Stimulated activated CD8-positive, alpha-beta memory T cell treated with anti-CD3 and anti-CD28 coated beads, Interleukin-12 subunit alpha, Interleukin-12 subunit beta, amount 100 ng/mL, for 4 hours (primary cell): ENCODE measurements at regions not wholly inside any gene's neighbourhood (a gene's known extent, or its start where the extent isn't known, plus 50 kb on each side); places are given as distances from the start of the nearest gene placed in this dataset.

Source experiments
- DNase-seq: peaks from one replicate; pipeline ENCODE4 v3.0.0-alpha.2; 2020; ENCODE audit warnings: low read depth

DNA sequence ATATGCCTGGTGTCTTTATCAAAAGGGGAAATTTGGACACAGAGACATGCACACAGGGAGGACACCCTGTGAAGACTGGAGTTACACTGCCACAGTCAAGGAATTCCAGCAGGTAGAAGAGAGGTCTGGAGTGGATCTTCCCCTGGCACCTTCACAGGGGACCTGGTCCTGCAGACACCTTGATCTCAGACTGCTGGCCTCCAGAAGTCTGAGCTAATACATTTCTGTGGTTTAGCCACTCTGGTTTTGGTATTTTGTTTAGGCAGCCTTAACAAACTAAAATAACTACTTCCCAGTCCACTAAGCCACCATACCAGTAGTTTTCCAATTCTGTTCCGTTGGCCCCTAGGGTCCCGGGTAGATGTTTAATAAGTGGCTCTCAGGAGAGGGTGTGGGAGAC lies 164.7 kb downstream of the SETD4 start:
- no peak for DNase-seq

DNA sequence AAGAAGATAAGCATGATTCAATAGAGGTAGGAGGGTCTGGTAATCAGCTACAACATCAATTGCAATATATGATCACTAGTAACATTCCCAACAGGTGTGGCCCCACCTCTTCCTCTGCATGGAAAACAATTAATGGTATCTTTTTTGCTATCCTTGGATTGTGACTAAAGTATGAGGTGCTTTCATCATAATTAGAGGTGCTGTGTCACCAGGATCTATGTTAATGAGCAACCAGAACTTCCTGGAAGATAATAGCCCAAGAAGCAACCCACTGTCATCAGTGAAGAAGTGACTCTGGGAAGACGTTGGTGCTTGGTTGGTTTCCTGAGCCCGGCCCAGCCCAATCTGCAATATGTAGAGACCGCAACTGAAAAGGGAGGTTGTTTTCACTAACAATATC lies 167.2 kb downstream of the SETD4 start:
- DNase-seq = no peak

DNA sequence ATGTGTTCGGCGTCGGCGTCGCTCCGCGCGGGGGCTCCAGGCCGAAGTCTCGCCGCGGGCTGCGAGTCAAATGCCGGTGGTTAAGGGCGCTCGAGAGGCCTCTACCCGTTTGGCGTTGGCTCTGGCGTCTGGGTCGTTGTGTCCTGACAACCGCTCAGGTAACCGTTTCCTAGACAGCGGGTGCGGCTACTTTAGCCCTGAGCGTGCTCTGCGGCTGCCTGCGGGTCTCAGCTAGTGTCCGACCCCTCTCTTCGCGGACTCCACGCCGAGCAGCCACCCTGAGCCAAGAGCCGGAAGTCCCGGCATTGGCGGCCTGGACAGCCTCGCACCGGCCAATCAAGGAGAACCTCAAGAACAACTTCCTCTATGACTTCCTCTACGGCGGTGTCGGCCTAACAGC lies 173.4 kb downstream of the SETD4 start:
- no peak for DNase-seq

DNA sequence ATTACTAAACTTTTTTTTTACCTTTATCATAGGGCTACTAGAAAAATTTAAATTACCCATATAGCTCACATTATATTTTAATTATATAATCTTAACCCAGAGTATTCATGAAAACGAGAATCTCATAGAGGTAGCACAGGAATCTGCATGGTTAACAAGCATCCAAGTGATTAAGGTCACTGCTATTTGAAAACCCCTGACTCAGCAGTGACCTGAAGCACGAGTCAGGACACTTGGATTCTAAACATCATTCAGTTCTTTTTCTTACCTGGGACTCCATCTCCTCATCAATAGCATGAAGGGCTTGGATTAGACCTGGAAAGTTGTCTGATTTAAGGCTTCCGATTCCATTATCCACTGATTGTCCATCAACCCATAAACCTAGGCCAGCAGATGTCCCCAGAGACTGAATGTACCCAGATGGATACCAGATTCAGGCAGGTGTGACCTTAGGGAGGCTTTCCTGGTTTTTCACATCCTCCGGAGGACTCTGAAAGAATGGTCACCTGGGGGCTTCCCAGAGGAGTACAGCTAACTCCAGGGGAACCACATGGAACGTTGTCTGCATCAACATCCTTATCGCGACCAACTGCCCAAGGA lies 174.3 kb downstream of the SETD4 start:
- no peak for DNase-seq

DNA sequence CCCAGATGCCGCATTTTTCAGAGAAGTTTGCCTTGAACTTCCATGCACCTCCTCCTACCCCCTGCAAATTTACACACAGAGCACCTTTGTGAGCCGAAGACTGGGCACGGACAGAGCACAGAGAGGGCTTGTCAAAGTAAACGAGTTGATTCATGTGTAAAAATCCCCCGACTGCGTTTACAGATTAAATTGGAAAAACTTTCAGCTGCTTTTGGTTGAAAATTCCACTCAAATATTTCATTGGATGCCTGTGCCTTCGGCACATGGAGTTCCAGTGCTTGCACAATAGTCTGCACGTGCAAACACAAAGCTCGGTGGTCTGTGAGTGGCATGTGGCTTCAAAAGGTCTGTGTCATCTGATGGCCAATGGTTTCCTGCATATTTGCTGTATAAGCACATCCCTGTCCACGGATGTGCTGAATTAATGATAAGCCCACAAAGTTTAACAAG lies 177.5 kb downstream of the SETD4 start:
- DNase-seq = no peak

- DNase-seq = no peak
Measured at GRCh38 chr21:35873441-35873840, 186.9 kb downstream of the SETD4 start.

DNA sequence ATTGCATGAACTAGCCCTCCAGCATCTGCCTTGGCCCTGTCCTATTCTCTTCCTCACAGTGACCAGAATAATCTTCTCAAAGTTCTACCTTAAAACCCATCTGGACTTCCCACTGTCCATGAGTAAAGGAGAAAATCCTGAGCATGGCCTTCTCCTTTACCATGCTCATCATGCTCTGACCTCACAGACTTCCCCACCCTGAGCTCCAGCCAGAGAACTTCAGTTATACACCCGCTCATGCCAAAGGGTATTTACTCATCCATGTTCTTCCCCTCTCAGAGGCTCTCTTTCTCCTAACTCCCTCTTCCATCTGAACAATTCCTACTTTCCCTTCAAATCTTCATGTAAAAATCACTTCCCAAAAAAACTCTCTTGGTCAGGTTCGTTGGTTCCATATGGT lies 188.4 kb downstream of the SETD4 start:
- no peak for DNase-seq

DNA sequence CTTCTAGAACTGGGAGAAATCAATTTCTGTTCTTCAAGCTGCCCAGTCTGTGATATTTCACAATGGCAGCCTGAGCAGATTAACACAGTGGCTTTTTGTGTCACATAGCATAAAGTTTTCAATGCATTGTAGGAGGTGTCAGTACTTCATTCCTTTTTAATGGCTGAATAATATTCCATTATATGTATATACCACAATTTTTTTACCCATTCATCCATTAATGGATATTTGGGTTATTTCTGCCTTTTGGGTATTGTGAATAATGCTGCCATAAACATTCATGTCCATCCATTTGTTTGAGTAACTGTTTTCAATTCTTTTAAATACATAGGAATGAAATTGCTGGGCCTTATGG lies 191.5 kb downstream of the SETD4 start:
- no peak for DNase-seq

DNA sequence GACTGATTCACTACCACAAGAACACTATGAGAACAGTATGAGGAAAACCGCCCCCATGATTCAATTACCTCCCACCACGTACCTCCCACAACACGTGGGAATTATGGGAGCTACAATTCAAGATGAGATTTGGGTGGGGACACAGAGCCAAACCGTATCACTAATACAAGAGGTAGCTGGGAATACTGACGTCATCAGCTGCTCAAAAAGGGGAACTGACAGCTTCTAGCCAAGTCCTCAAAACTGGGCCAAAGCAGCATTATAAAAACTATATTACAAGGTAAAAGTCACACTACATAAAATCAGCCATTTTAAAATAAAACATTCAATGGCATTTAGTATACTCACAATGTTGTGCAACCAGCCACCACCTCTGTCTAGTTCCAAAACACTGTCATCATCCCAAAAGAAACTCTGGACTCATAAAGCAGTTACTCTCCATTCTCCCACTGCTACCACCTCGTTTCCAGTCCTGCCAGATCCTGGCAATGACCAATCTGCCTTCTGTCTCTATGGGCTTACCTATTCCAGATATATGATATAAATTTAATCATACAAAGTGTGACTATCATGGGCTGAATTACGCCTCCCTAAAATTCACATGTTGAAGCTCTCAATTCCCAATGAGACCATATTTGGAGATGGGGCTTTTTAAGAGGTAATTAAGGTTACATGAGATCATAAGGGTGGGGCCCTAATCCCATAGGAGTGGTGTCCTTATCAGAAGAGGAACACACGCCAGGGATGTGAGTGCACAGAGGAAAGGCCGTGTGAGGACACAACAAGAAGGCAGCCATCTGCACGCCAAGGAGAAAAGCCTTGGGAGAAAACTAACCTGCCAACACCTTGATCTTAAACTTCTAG lies 192.1 kb downstream of the SETD4 start:
- DNase-seq = no peak

DNA sequence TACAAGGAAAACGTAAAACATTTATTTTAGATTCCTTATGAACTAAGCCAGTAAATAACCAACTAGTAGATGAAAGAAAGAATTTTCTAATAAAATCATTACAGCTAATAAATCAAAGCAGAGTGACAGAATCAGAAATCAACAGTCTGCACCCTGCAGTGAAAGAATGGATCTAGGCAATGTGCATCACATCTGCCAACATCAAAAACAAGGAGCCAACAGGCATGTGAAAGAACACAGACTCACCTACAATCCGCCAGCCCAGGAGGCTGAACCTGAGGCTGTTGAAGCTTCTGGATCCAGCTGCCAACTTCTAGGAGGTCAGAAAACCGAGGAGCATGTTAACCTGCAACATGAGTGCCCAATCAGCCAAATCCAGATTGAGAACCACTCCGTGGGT lies 196.3 kb downstream of the SETD4 start:
- no peak for DNase-seq

DNA sequence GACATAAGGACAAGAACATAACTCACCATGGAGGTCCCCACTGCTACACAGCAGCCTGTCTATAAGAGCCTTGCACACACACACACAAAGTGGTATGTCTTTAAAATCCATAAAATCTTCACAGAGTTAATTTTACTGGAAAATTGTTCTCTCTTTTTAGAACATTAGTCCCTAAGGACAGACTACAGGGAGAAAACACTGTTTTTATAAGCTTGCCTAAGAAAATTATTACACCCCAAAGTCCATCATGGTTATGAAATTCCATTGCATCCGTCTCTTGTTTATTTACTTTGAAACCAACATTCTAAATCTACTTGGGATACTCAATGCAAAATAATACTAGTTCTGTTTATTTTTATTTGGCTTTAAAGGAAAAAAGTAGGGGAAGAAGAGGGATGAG lies 197.4 kb downstream of the SETD4 start:
- DNase-seq = no peak

DNA sequence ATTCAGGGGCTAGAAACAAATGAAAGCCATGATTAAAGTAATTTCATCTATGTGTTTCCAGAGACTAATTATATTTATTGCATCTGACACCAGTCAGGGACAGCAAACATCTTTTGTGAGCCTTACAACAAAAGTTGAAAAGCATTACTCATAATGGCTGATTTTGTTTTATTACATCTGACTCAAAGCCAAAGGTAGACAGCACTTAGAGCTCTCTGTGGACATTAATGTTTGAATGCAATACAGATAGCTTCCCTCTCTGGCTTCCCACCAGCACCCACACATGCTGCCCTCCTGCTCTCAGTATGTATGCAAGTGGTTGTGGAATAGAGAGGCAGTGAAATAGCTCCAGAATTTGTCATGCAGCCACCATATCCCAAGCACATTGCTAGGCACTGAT lies 198.7 kb downstream of the SETD4 start:
- DNase-seq = no peak

DNA sequence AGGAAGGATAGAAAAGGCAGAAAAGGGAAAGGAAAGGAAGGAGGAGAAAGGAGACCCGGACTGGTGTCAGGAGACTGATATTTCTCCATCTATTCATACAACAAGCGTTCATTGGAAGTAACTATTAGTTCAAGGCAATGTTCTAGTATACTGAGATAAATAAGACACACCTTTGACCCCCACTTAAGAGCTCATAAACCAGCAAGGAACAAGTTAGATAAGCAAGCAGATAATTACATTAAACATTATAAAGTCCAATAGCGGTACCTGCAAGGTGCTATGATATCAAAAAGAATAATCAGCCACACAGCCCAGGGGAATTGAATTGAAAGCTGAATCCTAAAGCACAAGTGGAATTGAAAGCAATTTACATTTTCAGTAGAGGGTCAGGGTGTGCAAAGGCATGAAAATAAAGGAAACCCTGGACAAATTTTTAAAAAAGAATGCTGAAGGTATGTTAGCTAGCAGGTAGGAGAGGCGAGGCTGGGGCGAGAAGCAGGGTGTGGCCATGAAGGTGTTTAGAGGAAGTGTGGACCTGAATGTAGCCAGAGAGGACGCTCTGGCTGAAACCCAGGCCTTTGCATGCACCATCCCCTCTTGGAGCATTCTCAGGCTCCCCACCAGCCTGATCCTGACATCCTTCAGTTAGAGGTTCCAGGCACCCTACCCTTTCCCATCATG lies 200.0 kb downstream of the SETD4 start:
- no peak for DNase-seq

- no peak for DNase-seq
Measured at GRCh38 chr21:35859677-35860076, 200.6 kb downstream of the SETD4 start.

GRCh38 chr21:35857095-35857494 lies 203.2 kb downstream of the SETD4 start:
- DNase-seq = no peak

- no peak for DNase-seq
Measured at GRCh38 chr21:35855484-35855883, 204.8 kb downstream of the SETD4 start.

DNA sequence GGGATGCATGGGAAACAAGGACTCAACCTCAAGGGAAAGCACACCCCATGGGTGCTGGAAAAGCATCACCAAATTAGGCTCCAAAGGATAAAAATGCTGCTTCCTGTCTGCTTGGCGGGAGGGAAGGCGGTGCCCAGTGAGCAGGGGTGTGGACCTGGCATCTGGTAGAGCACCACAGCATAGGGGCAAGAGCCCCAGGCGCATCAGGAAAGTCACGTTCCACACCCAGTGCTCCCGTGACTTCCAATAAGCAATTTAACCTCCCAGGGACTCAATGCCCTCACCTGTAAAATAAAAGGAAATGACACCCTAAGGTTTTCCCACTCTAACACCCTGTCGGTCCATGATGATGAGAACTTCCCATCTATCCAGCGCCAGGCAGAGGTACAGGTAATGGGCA lies 206.0 kb downstream of the SETD4 start:
- DNase-seq = no peak

GRCh38 chr21:35853321-35854239 lies 206.7 kb downstream of the SETD4 start:
- no peak for DNase-seq

DNA sequence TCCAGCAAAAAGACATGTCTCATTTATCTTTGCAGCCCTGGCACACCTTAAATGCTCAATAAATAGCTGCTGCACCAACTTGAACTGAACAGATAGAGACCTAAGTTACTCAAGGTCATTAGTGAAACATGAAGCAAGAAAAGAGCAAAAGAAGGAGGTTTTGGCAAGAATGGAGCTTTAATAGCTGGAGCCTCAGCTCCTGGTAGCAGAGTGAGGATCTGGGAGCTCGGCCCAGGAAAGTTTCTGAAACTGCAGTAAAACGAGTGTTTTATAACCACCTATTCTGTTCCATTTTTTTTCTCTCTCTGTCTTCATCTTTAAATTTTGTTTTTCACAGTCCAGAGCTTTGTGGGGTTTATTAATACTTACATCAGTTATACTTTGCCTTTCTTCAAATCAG lies 207.5 kb downstream of the SETD4 start:
- DNase-seq = no peak

DNA sequence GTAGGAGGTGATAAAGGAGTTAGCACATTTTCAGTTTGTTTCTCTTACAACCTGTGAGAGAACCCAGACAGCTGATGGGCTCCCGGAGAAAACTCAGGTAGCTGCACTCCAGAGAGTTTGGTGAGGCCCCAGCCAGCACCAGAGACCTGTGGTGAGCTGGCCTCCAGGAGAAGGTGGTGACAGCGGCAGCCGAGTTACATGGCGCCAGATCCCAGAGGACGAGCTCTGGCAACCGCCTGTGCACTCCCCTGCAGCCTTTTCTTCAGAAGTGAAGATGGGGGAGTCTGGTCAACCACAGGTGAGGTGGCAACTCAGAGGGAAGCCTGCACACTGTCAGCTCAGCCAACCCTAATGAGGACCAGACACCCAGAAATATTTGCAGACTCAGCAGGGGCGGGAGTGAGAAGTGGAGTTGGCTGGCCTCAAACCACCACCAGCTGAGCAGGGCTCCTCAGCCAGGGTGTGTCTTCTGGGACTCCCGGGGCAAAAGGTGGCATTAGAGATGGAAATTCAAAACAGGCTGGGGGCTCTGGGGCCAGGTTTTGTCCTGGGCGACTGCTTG lies 209.7 kb downstream of the SETD4 start:
- no peak for DNase-seq

- DNase-seq = no peak
Measured at GRCh38 chr21:35850029-35850428, 210.3 kb downstream of the SETD4 start.

DNA sequence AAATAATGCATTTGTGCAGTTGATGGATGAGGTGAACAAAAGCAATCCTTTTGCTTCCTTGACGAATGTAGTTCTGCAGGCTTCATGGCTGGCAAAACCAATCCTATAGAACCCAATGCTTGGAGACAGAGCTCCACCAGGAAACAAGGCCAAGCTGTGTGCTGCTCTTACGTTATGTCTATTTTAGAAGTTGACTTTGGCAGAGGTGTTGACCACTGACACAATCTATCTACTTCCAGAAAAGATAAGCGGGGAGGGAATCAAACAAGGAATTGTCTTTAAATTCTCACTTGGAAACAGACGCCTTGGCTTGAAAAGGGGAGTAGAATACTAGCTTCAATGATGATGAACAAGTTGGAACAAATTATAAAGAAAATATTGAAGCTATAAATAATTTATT lies 211.2 kb downstream of the SETD4 start:
- no peak for DNase-seq
